Thymus (tissue), 11 donors: ENCODE measurements at regions not wholly inside any gene's neighbourhood (a gene's known extent, or its start where the extent isn't known, plus 50 kb on each side); places are given as distances from the start of the nearest gene placed in this dataset.

Experiments
- DNase-seq, 9 donors: peaks; one replicate each; pipeline ENCODE4 v3.0.0-alpha.2; 2013; ENCODE audit warnings: low spot score in 9 of 9, low read depth in 6 of 9, missing footprints in 1 of 9
- H3K27ac ChIP-seq, 2 donors: one replicate each; pipeline ENCODE4 v1.5.1; 2013; ENCODE audit warnings: control low read depth in 1 of 2, low read depth in 1 of 2, low read length in 1 of 2, mild to moderate bottlenecking in 1 of 2, moderate library complexity in 1 of 2
- H3K27me3 ChIP-seq, 2 donors: one replicate each; pipeline ENCODE4 v1.5.1; 2013; ENCODE audit warnings: low read length in 1 of 2; ENCODE audit not compliant: control insufficient read depth in 2 of 2, insufficient read depth in 1 of 2
- H3K36me3 ChIP-seq, 2 donors: one replicate each; pipeline ENCODE4 v1.5.1; 2013; ENCODE audit warnings: low read length in 1 of 2, mild to moderate bottlenecking in 1 of 2, moderate library complexity in 1 of 2; ENCODE audit not compliant: control insufficient read depth in 2 of 2, insufficient read depth in 2 of 2
- H3K4me1 ChIP-seq, 2 donors: one replicate each; pipeline ENCODE4 v1.5.1; 2013; ENCODE audit warnings: low read length in 2 of 2; ENCODE audit not compliant: control insufficient read depth in 2 of 2, insufficient read depth in 2 of 2
- H3K4me3 ChIP-seq, 2 donors: one replicate each; pipeline ENCODE4 v1.5.1; 2013; ENCODE audit warnings: low read length in 2 of 2, control low read depth in 1 of 2, mild to moderate bottlenecking in 1 of 2
- H3K9me3 ChIP-seq, 2 donors: one replicate each; pipeline ENCODE4 v1.5.1; 2013; ENCODE audit warnings: low read length in 1 of 2, mild to moderate bottlenecking in 1 of 2; ENCODE audit not compliant: control insufficient read depth in 2 of 2, insufficient read depth in 1 of 2
- WGBS: extraction: QIAGEN DNeasy Blood & Tissue Kit; methylation state at CpG from one replicate; pipeline ENCODE4 v1.1.7; 2013; 5-methylcytosine and 5-hydroxymethylcytosine counted together
- donor health status: healthy.

GRCh38 chr13:105466376-105466775 lies 1069.1 kb downstream of the EFNB2 start:
- H3K4me3 ChIP-seq = no peak overlapping the region
- no peaks in the 10 kb centered on the region for H3K27me3 ChIP-seq
- no peaks in the 10 kb centered on the region for H3K4me1 ChIP-seq
- 97% methylated on average over 1 of the region's 1 CpG for WGBS
- H3K27ac ChIP-seq = no peak overlapping the region
- H3K36me3 ChIP-seq = no peaks in the 10 kb centered on the region
- DNase-seq = no peak
- H3K9me3 ChIP-seq = no peaks in the 10 kb centered on the region

GRCh38 chr13:105465745-105466144 lies 1069.7 kb downstream of the EFNB2 start, which contains the start of gene DAOA:
DAOA (plus strand) TSS chr13:105466045.
- H3K27me3 ChIP-seq = no peaks in the 10 kb centered on the region
- H3K4me1 ChIP-seq = no peaks in the 10 kb centered on the region
- no peak within 1 kb of the TSS for H3K27ac ChIP-seq
- no peaks in the 10 kb centered on the region for H3K9me3 ChIP-seq
- 91% methylated on average over 1 of the region's 1 CpG for WGBS
- no peaks in the 10 kb centered on the region for H3K36me3 ChIP-seq
- DNase-seq = no peak
- H3K4me3 ChIP-seq = no peak within 1 kb of the TSS

GRCh38 chr13:105465251-105465650 lies 1070.2 kb downstream of the EFNB2 start:
- Histone ChIP-seq H3K9me3 (no peaks in the 10 kb centered on the region), H3K27ac (no peak overlapping the region), H3K36me3 (no peaks in the 10 kb centered on the region), H3K4me1 (no peaks in the 10 kb centered on the region), H3K4me3 (no peak overlapping the region), H3K27me3 (no peaks in the 10 kb centered on the region)
- no peak for DNase-seq

GRCh38 chr13:105464249-105464648 lies 1071.2 kb downstream of the EFNB2 start:
- no peak overlapping the region for H3K4me3 ChIP-seq
- DNase-seq = no peak
- 90% methylated on average over 1 of the region's 1 CpG for WGBS
- H3K36me3 ChIP-seq = no peaks in the 10 kb centered on the region
- no peaks in the 10 kb centered on the region for H3K4me1 ChIP-seq
- no peak overlapping the region for H3K27ac ChIP-seq
- no peaks in the 10 kb centered on the region for H3K9me3 ChIP-seq
- no peaks in the 10 kb centered on the region for H3K27me3 ChIP-seq

- Histone ChIP-seq H3K4me1 (no peaks in the 10 kb centered on the region), H3K9me3 (no peaks in the 10 kb centered on the region), H3K4me3 (no peak overlapping the region), H3K36me3 (no peaks in the 10 kb centered on the region), H3K27ac (no peak overlapping the region), H3K27me3 (no peaks in the 10 kb centered on the region)
- 60% methylated on average over 2 of the region's 2 CpGs for WGBS
- DNase-seq = no peak
These were observed 1072.4 kb downstream of the EFNB2 start for GRCh38 chr13:105463011-105463501.

GRCh38 chr13:105462098-105462497 lies 1073.4 kb downstream of the EFNB2 start:
- no peaks in the 10 kb centered on the region for H3K36me3 ChIP-seq
- DNase-seq = no peak
- no peaks in the 10 kb centered on the region for H3K9me3 ChIP-seq
- no peak overlapping the region for H3K4me3 ChIP-seq
- 90% methylated on average over 5 of the region's 5 CpGs for WGBS
- no peaks in the 10 kb centered on the region for H3K27me3 ChIP-seq
- H3K27ac ChIP-seq = no peak overlapping the region
- H3K4me1 ChIP-seq = no peaks in the 10 kb centered on the region

GRCh38 chr13:105452895-105453294 lies 1082.6 kb downstream of the EFNB2 start:
- Histone ChIP-seq H3K9me3 (no peaks in the 10 kb centered on the region), H3K4me3 (no peak overlapping the region), H3K4me1 (no peaks in the 10 kb centered on the region), H3K27me3 (no peaks in the 10 kb centered on the region), H3K27ac (no peak overlapping the region), H3K36me3 (no peaks in the 10 kb centered on the region)
- DNase-seq = no peak
- WGBS = 97% methylated on average over 2 of the region's 2 CpGs

- DNase-seq = no peak
- 93% methylated on average over 4 of the region's 4 CpGs for WGBS
These were observed 1084.7 kb downstream of the EFNB2 start for GRCh38 chr13:105450784-105451183.

GRCh38 chr13:105448811-105449210 lies 1086.7 kb downstream of the EFNB2 start:
- H3K36me3 ChIP-seq = no peaks in the 10 kb centered on the region
- peak in 1 of 9 donors; percentile 9 for DNase-seq
- H3K4me3 ChIP-seq = no peak overlapping the region
- no peaks in the 10 kb centered on the region for H3K4me1 ChIP-seq
- H3K27me3 ChIP-seq = no peaks in the 10 kb centered on the region
- no peaks in the 10 kb centered on the region for H3K9me3 ChIP-seq
- no peak overlapping the region for H3K27ac ChIP-seq
- WGBS = 39% methylated on average over 1 of the region's 1 CpG

More at GRCh38 chr13:105450784-105451183, 1084.7 kb downstream of the EFNB2 start:
- Histone ChIP-seq H3K4me1 (no peaks in the 10 kb centered on the region), H3K9me3 (no peaks in the 10 kb centered on the region), H3K27me3 (no peaks in the 10 kb centered on the region), H3K4me3 (no peak overlapping the region), H3K27ac (no peak overlapping the region), H3K36me3 (no peaks in the 10 kb centered on the region)

- Histone ChIP-seq H3K4me3 (no peak overlapping the region), H3K27me3 (no peaks in the 10 kb centered on the region), H3K9me3 (no peaks in the 10 kb centered on the region), H3K4me1 (no peaks in the 10 kb centered on the region), H3K27ac (no peak overlapping the region), H3K36me3 (no peaks in the 10 kb centered on the region)
- WGBS = 87% methylated on average over 4 of the region's 4 CpGs
- DNase-seq = no peak
These were observed 1089.3 kb downstream of the EFNB2 start for GRCh38 chr13:105446197-105446596.
